ENCODE measurements at regions not wholly inside any gene's neighbourhood (a gene's known extent, or its start where the extent isn't known, plus 50 kb on each side); places are given as distances from the start of the nearest gene placed in this dataset.
"Not testable (repeated sequence)": the region's sequence is repeated elsewhere in the genome, so short reads cannot be mapped to it uniquely, and the experiment has no call there.

DNA sequence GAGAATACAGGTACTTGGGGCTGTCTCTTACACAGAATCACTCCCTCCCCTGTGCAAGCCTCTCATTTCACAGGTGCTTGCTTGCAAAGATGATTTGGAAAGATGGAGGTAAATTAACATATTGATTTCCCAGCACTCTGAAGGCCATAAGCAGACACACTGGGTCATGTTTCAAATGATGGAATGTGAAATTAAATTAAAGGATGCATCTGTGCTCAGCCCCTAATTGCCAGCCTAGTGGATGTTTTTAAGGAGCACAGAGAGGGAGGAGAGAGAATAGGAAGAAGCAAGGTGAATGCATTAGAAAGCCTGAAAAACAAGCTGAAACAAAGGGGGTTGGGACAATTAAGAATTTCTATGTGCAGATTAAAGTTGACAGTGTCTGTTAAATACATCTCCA lies 96.1 kb upstream of the GRIP1 start:
- DNase-seq (ENCODE audit: extremely low read depth in 1 of 2, low read depth in 1 of 2): no peak

GRCh38 chr12:66775871-66776270 lies 97.0 kb upstream of the GRIP1 start:
- DNase-seq (ENCODE audit: extremely low read depth in 1 of 2, low read depth in 1 of 2): no peak

GRCh38 chr12:66776974-66777373 lies 98.1 kb upstream of the GRIP1 start:
- DNase-seq (ENCODE audit: extremely low read depth in 1 of 2, low read depth in 1 of 2): peak; percentile 20 to 50

- no peak for DNase-seq (ENCODE audit: extremely low read depth in 1 of 2, low read depth in 1 of 2)
These were observed 100.6 kb upstream of the GRIP1 start for GRCh38 chr12:66779466-66779865.

DNA sequence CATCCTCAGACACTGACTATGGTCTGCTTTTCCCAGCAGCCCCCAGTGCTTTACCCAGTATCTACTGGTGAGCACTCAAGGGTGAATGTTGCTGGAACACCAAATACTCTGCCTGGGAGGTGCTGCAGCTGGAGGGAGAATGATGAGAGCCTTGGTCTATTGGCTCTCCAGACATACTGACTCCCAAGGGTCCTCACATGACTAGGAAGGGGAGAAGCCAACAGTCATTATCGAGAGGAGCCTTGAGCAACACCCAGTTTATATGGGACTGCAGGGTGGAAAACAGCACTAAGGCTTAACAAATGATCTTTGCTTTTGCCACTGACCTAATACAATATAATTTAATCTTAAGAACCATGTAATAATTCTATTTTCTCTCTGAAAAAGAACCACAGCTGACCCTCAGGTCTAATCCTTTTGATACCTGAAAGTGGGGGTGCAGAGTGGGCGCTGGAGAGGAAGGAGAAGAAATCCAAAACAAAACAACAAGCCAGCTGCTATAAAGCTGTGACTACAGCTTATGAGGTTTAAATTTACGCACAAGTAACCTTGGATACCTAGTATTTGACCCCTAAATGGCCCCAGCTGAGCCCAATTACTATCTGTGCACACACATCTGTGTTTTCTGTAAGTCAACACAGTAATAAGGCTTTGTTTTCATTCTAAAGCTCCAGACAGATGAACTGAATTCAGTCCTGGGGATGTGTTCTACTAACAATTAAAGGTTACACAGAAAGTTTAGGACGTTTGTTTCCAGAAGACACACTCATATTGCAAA lies 107.8 kb upstream of the GRIP1 start:
- no peak for DNase-seq (ENCODE audit: extremely low read depth in 1 of 2, low read depth in 1 of 2)

GRCh38 chr12:66799551-66799950 lies 120.7 kb upstream of the GRIP1 start:
- no peak for DNase-seq (ENCODE audit: extremely low read depth in 1 of 2, low read depth in 1 of 2)

DNA sequence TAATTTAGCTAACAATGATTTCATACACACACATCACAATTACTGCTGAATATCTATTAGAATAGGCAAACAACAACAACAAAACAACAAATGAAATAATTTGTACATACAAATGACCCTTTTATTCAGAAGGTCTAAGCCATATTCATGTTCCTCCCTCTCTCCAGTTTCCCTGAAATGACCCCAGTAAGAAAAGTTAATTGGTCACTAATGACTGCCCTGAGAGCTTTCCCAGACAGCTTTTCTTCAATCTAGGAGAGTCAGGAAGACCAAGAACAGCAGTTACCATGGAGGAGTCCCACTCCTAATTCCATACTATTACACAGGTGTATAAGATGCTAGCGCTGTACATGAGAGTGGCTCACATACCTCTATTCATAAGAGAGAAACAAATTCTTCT lies 121.2 kb upstream of the GRIP1 start:
- DNase-seq (ENCODE audit: extremely low read depth in 1 of 2, low read depth in 1 of 2): no peak

DNA sequence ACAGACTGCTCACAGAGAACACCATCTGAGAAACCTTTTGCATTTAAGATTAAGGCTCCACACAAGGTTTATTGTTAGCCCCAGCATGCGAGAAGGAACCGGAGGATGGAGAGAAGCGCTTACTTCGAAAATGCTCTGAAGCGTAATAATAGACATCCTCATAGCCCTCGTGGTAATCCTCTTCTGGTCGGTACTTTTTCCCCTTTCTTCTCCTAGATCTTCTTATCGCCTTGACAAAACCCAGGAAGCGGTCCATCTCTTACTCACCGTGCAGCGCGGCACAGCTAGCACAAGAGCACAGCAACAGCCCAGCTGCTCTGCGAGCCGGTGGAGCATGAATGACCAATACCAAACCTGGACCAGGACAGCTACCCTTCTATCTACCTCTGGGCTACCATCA lies 125.1 kb upstream of the GRIP1 start:
- DNase-seq (ENCODE audit: extremely low read depth in 1 of 2, low read depth in 1 of 2): no peak

- DNase-seq (ENCODE audit: extremely low read depth in 1 of 2, low read depth in 1 of 2): no peak
These were observed 125.7 kb upstream of the GRIP1 start for GRCh38 chr12:66804563-66804974.

GRCh38 chr12:66808606-66809005 lies 129.7 kb upstream of the GRIP1 start:
- no peak for DNase-seq (ENCODE audit: extremely low read depth in 1 of 2, low read depth in 1 of 2)

GRCh38 chr12:66813137-66813892 lies 134.4 kb upstream of the GRIP1 start:
- DNase-seq (ENCODE audit: extremely low read depth in 1 of 2, low read depth in 1 of 2): no peak

GRCh38 chr12:66819587-66819986 lies 140.7 kb upstream of the GRIP1 start:
- no peak for DNase-seq (ENCODE audit: extremely low read depth in 1 of 2, low read depth in 1 of 2)

DNA sequence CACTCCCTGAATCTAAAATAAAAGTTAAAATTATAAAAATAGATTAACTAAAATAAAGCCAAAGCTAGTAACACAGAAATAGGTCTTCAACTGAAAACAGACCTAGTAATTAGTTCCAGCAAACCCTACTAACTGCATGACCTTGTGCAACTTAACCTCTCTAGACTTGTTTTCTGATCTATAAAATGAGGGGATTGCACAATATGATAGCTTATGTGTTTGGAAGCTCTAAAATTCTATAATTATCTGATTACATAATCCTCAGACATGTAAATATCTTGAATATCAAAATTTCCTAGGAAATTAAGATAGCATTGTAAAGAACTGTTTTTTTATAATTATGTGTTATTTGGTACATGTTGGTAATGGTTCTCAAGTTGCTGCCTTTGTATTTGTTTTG lies 144.1 kb upstream of the GRIP1 start:
- DNase-seq (ENCODE audit: extremely low read depth in 1 of 2, low read depth in 1 of 2): no peak

GRCh38 chr12:66823857-66824570 lies 145.1 kb upstream of the GRIP1 start:
- no peak for DNase-seq (ENCODE audit: extremely low read depth in 1 of 2, low read depth in 1 of 2)

GRCh38 chr12:66825921-66826320 lies 147.0 kb upstream of the GRIP1 start:
- not testable (repeated sequence) for DNase-seq (ENCODE audit: extremely low read depth in 1 of 2, low read depth in 1 of 2)

DNA sequence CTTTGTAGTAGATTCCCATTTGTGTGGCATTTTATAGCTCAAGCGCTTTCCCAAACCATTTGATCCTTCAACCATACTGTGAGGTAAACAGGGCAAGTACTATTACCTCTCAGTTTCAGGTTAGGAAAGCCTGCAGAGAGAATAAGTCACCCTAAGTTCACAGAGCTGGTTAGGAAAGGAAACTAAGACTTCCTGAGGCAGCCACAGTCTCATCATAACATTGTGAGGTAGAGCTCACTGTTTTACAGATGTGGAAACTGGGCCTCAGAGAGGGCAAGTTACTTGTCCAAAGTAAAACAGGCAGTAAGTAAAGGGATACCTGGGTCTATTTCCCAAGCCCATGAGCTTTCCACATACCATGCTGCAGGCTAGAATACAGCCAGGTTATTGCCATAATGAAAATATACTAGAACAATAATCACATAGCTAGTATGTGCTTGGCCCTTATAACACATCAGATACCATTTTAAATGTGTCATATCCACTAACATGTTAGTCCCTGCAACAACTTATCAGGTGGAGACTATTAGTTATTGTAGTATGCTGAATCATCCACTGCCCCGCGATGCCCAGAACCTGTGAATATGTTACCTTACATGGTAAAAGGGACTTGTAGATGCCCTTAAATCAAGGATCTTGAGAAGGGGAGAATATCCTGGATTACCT lies 150.9 kb upstream of the GRIP1 start:
- peak in 1 of 2 donors; percentile 5 for DNase-seq (ENCODE audit: extremely low read depth in 1 of 2, low read depth in 1 of 2)

DNA sequence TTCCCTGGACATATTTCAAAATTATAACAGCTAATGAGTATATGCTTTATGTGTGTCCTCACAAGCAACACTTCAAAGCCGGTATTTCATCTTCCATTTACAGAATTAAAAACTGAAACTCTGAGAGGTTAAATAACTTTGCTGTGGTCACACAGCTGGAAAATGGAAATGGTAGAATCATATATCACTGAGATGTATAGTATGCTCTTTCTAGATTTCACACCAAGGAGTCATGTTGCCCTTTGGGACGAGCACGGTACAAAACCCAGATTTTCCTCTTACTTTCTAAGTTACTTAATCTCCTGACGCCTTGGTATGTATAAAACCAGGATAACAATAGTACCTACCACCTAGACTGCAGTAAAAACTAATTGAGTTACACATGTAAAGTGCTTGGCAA lies 152.6 kb upstream of the GRIP1 start:
- DNase-seq (ENCODE audit: extremely low read depth in 1 of 2, low read depth in 1 of 2): no peak

- DNase-seq (ENCODE audit: extremely low read depth in 1 of 2, low read depth in 1 of 2): no peak
These were observed 154.1 kb upstream of the GRIP1 start for GRCh38 chr12:66832997-66833396.

DNA sequence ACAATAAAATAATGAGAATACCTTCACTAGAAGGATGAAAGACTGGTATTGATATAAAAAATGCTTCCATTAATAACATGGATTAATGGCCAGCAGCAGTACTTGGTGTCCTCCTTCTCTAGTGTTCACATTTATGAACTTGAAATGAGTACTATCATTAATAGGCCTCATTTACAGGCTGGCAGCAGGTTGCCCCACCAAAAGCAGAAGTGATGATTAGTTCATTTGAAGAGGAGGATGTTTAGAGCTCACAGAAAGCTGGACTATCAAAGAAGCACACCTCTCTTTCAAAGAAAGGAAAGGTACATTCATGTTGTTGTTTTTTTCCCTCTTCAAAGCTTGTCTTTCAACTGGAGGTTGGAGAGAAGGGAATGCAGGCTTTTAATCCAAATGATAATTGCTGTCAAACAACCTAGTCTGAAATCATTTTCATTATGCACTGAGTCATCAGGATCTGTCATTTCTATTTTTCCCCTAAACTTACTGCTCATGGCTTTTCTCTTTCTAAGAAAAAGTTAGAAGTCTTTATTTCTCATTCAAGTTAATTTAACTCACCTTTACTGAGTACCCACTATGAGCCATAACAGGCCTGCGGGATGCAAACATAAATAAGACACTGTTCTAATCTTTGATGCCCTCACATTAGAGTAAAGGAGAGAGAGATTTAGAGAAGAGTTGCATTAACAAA lies 157.9 kb upstream of the GRIP1 start:
- no peak for DNase-seq (ENCODE audit: extremely low read depth in 1 of 2, low read depth in 1 of 2)

- no peak for DNase-seq (ENCODE audit: extremely low read depth in 1 of 2, low read depth in 1 of 2)
These were observed 158.4 kb upstream of the GRIP1 start for GRCh38 chr12:66837311-66837627.

DNA sequence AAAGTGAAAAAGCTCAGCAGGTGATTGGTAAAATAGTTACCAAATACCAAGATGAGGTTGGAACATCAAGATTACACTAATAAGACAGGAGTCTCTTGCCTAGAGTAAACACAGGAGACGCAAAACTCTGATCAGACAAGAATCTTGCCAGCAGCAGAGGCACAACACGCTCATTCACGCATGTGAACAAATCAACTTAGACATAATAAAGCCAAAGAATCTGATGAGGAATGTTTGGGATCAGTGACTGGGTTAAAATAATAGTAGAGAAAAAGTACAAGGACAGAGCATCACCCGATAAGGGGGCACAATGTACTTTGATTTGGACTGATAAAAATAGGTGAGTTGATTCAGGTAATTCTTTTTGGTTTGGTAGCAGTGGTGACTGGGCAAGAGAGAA lies 159.5 kb upstream of the GRIP1 start:
- no peak for DNase-seq (ENCODE audit: extremely low read depth in 1 of 2, low read depth in 1 of 2)
